WI38 (cell line): ENCODE measurements at regions not wholly inside any gene's neighbourhood (a gene's known extent, or its start where the extent isn't known, plus 50 kb on each side); places are given as distances from the start of the nearest gene placed in this dataset.

Experiments
- H3K4me3 ChIP-seq: 2 replicates; pipeline ENCODE4 v1.5.1; 2011; ENCODE audit warnings: low read depth, mild to moderate bottlenecking, control low read depth, low read length
- CTCF ChIP-seq: IDR thresholded peaks from 2 replicates; pipeline ENCODE4 v1.5.1; 2012; ENCODE audit warnings: low read depth, mild to moderate bottlenecking, control low read depth, low read length

DNA sequence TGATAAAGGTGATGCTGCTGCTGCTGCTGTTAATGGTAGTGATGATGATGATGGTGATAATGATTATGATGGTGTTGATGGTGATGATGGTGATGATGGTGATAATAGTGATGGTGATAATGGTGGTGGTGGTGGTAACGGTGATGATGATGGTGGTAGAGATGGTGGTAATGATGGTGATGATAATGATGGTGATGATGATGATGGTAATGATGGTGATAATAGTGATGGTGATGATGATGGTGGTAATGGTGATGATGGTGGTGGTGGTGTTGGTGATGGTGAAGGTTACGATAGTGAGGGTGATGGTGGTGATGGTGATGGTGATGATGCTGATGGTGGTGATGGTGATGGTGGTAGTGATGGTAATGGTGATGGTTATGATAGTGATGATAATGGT, 132.3 kb downstream of the TFAP2C start:
- TF ChIP-seq CTCF: no peak
- H3K4me3 ChIP-seq: no peak overlapping the region

DNA sequence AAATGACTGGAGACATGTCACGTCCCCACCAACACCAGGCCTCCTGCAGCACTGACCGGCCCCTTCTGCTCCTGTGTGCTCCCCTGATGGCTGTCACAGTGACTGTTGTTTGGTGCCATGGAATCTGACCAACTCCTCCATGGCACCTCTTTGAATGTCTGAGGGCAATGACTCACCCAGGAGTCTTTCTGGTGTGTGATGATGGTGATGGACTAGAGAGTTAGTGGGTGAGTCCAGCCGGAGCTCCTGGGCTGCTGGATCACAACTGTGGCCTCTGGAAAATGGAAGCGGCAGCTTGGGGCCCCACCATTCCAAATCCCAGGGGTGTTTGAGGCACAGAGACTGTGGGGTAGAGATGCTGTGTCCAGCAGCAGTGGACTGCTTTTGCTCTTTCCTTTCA, 133.3 kb downstream of the TFAP2C start:
- no peak overlapping the region for H3K4me3 ChIP-seq
- no peak for TF ChIP-seq CTCF

GRCh38 chr20:56762829-56763228, 133.7 kb downstream of the TFAP2C start:
- H3K4me3 ChIP-seq: no peak overlapping the region
- no peak for TF ChIP-seq CTCF

DNA sequence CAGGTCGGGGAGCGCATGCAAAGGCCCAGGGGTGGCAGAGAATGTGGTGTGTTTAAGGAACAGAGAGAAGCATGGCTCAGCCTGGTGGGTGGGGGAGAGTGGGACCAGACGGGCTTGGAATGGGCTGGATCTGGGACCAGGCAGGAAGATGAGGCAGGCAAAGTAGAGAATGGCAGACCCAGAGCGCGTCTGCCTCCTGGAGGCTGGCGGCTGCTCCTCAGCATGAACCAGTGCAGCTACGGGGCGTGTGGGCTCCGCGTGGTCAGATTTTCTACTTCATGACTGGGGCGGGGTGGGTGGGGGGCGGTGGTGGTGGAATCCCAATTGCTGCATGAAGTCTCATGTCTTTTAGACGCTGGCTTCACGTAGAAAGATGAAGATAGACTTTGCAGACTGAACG, 135.6 kb downstream of the TFAP2C start:
- TF ChIP-seq CTCF: no peak
- no peak overlapping the region for H3K4me3 ChIP-seq

- no peak overlapping the region for H3K4me3 ChIP-seq
Observed at GRCh38 chr20:56765172-56766073, 136.3 kb downstream of the TFAP2C start.

GRCh38 chr20:56766528-56766927, 137.4 kb downstream of the TFAP2C start:
- TF ChIP-seq CTCF: no peak
- H3K4me3 ChIP-seq: no peak overlapping the region

More at GRCh38 chr20:56765172-56766073, 136.3 kb downstream of the TFAP2C start:
- TF ChIP-seq CTCF: no peak

DNA sequence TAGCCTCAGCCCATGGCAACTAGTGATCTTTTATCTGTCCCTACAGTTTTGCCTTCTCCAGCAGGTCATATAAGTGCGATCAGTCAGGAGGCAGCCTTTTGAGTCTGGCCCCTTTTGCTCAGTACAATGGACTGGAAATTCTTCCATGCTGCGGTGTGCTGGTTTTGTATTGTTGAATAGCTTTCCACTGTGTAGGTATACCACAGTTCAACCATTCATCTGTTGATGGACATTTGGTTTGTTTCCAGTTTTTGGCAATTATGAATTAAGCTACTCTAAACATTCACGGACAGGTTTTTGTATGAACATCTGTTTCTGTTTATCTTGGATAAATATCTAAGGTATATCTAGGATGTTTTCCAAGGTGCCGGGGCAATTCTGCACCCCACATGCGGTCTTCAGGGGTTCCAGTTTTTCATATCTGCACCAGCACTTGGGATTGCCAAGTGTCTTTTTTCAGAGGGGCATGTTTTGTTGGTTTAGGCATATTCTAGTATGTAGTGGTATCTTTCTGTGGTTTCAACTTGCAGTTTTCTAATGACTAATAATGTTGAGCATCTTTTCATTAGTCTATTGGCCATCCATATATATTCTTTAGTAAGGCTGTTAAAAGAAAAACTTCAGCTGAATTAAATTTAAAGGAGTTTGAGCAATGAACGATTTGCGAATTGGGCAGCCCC, 141.0 kb downstream of the TFAP2C start:
- no peak for TF ChIP-seq CTCF
- no peak overlapping the region for H3K4me3 ChIP-seq
